ENCODE measurements at regions not wholly inside any gene's neighbourhood (a gene's known extent, or its start where the extent isn't known, plus 50 kb on each side); places are given as distances from the start of the nearest gene placed in this dataset.

DNA sequence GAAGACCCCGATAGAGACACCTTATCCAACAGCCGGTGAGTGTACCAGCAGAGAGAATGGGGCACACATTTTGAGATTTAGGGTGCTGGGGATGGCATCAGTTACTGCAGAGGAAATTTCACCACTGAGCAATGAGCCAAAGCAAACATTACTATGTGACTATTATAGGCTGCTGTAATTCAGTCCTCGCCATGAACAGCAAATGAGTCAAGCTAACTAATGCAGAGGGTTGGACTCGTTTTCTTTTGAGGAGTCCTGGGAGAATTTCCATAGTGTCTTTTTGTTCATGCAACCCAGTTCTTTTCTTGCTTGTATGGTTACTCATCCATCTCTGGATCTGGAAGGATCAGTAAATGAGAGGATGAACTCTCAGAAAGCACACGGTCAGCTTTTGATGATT is 323.8 kb downstream of the PSAT1 start:
- intact Hi-C loops (cut with DNase I; ENCODE audit: low total_unique reads) = loop anchor here (10.0 kb wide), 1 partner anchor 276 kb away; no protein-coding TSS in a partner anchor
- Histone ChIP-seq H3K27ac (no peak overlapping the region), H3K9me3 (no peaks in the 10 kb centered on the region), H3K4me3 (no peak overlapping the region), H3K36me3 (no peaks in the 10 kb centered on the region), H3K4me1 (no peaks in the 10 kb centered on the region), H3K27me3 (no peaks in the 10 kb centered on the region)
- no peak for DNase-seq (ENCODE audit: low spot score in 2 of 2)
- TF ChIP-seq POLR2A (IDR thresholded peaks at IDR 0.05) (no peak), POLR2AphosphoS5 (IDR thresholded peaks at IDR 0.05) (no peak)
- TF ChIP-seq, protein P1, sequence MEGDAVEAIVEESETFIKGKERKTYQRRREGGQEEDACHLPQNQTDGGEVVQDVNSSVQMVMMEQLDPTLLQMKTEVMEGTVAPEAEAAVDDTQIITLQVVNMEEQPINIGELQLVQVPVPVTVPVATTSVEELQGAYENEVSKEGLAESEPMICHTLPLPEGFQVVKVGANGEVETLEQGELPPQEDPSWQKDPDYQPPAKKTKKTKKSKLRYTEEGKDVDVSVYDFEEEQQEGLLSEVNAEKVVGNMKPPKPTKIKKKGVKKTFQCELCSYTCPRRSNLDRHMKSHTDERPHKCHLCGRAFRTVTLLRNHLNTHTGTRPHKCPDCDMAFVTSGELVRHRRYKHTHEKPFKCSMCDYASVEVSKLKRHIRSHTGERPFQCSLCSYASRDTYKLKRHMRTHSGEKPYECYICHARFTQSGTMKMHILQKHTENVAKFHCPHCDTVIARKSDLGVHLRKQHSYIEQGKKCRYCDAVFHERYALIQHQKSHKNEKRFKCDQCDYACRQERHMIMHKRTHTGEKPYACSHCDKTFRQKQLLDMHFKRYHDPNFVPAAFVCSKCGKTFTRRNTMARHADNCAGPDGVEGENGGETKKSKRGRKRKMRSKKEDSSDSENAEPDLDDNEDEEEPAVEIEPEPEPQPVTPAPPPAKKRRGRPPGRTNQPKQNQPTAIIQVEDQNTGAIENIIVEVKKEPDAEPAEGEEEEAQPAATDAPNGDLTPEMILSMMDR (IDR thresholded peaks at IDR 0.05) = no peak

DNA sequence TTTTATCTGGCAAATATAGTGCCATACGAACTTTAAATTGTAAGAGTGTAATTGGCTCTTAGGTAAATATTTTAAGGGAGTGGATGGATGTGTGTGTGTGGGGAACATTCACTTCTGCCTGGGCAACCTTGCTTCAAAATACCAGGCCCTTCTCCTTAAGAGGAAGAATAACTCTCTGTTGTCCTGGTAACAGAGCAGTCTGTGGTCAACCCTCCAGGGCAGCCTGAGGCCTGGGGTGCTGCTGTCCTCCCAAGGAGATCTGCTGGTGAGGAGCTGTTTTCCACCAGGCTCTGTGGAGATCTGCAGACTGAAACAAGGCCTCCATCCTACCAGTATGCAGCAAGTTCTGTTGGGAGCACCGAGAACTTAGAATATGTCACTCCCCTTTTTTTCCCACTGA is 325.2 kb downstream of the PSAT1 start:
- intact Hi-C loops (cut with DNase I; ENCODE audit: low total_unique reads) = loop anchor here (10.0 kb wide), 1 partner anchor 277 kb away; no protein-coding TSS in a partner anchor
- no peak for DNase-seq (ENCODE audit: low spot score in 2 of 2)
- Histone ChIP-seq H3K27ac (no peak overlapping the region), H3K36me3 (no peaks in the 10 kb centered on the region), H3K9me3 (no peaks in the 10 kb centered on the region), H3K27me3 (no peaks in the 10 kb centered on the region), H3K4me1 (no peaks in the 10 kb centered on the region), H3K4me3 (no peak overlapping the region)
- TF ChIP-seq, protein P1 (IDR thresholded peaks at IDR 0.05) = no peak
- TF ChIP-seq POLR2AphosphoS5 (IDR thresholded peaks at IDR 0.05) (no peak), POLR2A (IDR thresholded peaks at IDR 0.05) (no peak)

DNA sequence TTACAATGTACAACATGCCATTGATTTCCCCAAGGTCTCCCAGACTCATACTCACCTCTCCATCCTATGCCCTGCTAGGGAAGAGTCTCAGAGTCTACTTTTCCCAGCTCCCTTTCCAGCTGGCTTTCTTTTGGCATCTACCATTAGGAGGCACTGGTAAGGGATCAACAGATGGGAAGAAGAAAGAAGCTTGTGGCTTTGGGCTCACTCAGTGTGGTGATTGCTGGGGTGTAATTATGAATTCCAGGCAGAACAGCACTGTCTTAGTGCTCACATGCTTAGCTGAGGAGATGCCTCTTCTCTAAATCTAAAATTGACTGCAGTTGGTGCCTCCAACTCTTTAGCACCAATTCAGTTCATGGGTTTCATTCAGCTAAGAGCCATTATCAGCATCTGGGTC is 330.0 kb downstream of the PSAT1 start:
- intact Hi-C loops (cut with DNase I; ENCODE audit: low total_unique reads) = loop anchor here (10.0 kb wide), 1 partner anchor 282 kb away; no protein-coding TSS in a partner anchor

DNA sequence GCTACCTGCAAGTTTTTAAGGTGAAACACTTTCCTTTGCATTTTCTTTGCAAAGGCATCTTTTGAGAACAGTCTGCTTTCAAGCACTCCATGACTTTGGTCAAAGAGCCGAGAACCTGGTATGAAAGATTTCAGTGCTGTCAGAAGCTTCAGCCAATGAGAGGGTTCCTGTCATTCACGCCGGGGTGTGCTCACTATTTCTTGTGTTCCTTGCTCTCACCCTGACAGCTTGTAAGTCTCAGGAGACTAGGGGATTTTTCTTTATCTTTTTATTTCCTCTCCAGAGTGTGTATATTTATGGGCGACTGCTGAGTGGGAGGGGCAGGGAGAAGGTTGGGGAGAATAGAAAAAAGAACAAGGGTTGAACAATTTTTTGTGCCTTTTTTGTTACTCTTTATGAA is 334.0 kb downstream of the PSAT1 start:
- intact Hi-C loops (cut with DNase I; ENCODE audit: low total_unique reads) = no loop called here
- DNase-seq (ENCODE audit: low spot score in 2 of 2) = no peak
- Histone ChIP-seq H3K9me3 (no peaks in the 10 kb centered on the region), H3K27me3 (no peaks in the 10 kb centered on the region), H3K4me1 (no peaks in the 10 kb centered on the region), H3K36me3 (no peaks in the 10 kb centered on the region), H3K4me3 (no peak overlapping the region), H3K27ac (no peak overlapping the region)
- TF ChIP-seq POLR2AphosphoS5 (IDR thresholded peaks at IDR 0.05) (no peak), POLR2A (IDR thresholded peaks at IDR 0.05) (no peak)
- TF ChIP-seq, protein P1 (IDR thresholded peaks at IDR 0.05) = no peak

More for the DNA sequence above, 330.0 kb downstream of the PSAT1 start:
- no peaks in the 10 kb centered on the region for H3K36me3 ChIP-seq
- no peak overlapping the region for H3K4me3 ChIP-seq
- H3K9me3 ChIP-seq = no peaks in the 10 kb centered on the region
- H3K27ac ChIP-seq = no peak overlapping the region
- no peaks in the 10 kb centered on the region for H3K27me3 ChIP-seq
- no peak for TF ChIP-seq POLR2A (IDR thresholded peaks at IDR 0.05)
- TF ChIP-seq, protein P1 (IDR thresholded peaks at IDR 0.05) = no peak
- TF ChIP-seq POLR2AphosphoS5 (IDR thresholded peaks at IDR 0.05) = no peak
- no peaks in the 10 kb centered on the region for H3K4me1 ChIP-seq
- no peak for DNase-seq (ENCODE audit: low spot score in 2 of 2)

DNA sequence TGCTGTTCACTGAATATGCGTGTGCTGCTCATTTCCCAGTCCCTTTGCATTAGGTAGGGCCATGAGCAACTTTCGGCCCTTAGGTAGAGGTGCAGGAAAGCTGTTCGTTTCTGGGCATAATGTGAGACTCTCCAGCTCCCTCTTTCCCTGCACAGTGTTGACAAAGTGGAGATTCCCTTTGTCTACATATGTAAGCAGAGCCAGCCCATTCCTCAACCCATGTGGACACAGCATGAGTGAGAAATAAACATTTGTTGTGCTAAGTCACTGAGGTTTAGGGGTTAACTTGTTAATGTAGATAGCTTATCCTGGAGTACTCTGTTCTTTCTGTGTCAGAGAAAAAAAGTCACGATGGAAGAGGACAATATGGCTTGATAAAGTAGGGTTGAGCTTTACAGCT is 343.8 kb downstream of the PSAT1 start:
- no peaks in the 10 kb centered on the region for H3K4me1 ChIP-seq
- H3K27me3 ChIP-seq = no peaks in the 10 kb centered on the region
- no peak overlapping the region for H3K27ac ChIP-seq
- TF ChIP-seq POLR2A (IDR thresholded peaks at IDR 0.05) (no peak), POLR2AphosphoS5 (IDR thresholded peaks at IDR 0.05) (no peak)
- TF ChIP-seq, protein P1 (IDR thresholded peaks at IDR 0.05) = no peak
- DNase-seq (ENCODE audit: low spot score in 2 of 2) = no peak
- H3K9me3 ChIP-seq = peaks cover 0 to 7% of the 10 kb centered on the region in 2 donors
- intact Hi-C loops (cut with DNase I; ENCODE audit: low total_unique reads) = no loop called here
- H3K36me3 ChIP-seq = no peaks in the 10 kb centered on the region
- no peak overlapping the region for H3K4me3 ChIP-seq

All from breast epithelium (tissue), 4 donors.